HL-60 (cell line): ENCODE measurements at regions not wholly inside any gene's neighbourhood (a gene's known extent, or its start where the extent isn't known, plus 50 kb on each side); places are given as distances from the start of the nearest gene placed in this dataset.

Experiments
- CTCF ChIP-seq: IDR thresholded peaks from one replicate; pipeline ENCODE4 v1.5.1; 2011; ENCODE audit warnings: low read length, control low read depth, inconsistent platforms; ENCODE audit not compliant: insufficient read depth
- POLR2AphosphoS5 ChIP-seq: IDR thresholded peaks from 2 replicates; pipeline ENCODE4 v1.6.1; 2012; ENCODE audit warnings: low read depth
- TF ChIP-seq, protein P1 (sequence below): IDR thresholded peaks from 2 replicates; pipeline ENCODE4 v1.6.1; 2012; ENCODE audit warnings: low read depth; ENCODE audit not compliant: insufficient replicate concordance

GRCh38 chr4:15262396-15262795 lies 165.4 kb upstream of the C1QTNF7 start:
- TF ChIP-seq CTCF = no peak
- no peak for TF ChIP-seq POLR2AphosphoS5
- TF ChIP-seq, protein P1, sequence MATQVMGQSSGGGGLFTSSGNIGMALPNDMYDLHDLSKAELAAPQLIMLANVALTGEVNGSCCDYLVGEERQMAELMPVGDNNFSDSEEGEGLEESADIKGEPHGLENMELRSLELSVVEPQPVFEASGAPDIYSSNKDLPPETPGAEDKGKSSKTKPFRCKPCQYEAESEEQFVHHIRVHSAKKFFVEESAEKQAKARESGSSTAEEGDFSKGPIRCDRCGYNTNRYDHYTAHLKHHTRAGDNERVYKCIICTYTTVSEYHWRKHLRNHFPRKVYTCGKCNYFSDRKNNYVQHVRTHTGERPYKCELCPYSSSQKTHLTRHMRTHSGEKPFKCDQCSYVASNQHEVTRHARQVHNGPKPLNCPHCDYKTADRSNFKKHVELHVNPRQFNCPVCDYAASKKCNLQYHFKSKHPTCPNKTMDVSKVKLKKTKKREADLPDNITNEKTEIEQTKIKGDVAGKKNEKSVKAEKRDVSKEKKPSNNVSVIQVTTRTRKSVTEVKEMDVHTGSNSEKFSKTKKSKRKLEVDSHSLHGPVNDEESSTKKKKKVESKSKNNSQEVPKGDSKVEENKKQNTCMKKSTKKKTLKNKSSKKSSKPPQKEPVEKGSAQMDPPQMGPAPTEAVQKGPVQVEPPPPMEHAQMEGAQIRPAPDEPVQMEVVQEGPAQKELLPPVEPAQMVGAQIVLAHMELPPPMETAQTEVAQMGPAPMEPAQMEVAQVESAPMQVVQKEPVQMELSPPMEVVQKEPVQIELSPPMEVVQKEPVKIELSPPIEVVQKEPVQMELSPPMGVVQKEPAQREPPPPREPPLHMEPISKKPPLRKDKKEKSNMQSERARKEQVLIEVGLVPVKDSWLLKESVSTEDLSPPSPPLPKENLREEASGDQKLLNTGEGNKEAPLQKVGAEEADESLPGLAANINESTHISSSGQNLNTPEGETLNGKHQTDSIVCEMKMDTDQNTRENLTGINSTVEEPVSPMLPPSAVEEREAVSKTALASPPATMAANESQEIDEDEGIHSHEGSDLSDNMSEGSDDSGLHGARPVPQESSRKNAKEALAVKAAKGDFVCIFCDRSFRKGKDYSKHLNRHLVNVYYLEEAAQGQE = no peak
